Testis (tissue), 2 donors: ENCODE measurements at regions not wholly inside any gene's neighbourhood (a gene's known extent, or its start where the extent isn't known, plus 50 kb on each side); places are given as distances from the start of the nearest gene placed in this dataset.

Experiments
- POLR2A ChIP-seq: fragments of 450-650 bp; IDR thresholded peaks from one replicate; pipeline ENCODE4 v1.6.1; 2017; ENCODE audit warnings: antibody characterized with exemption, mild to moderate bottlenecking, moderate library complexity
- TF ChIP-seq, protein P1 (sequence below), 3 experiments: fragments of 450-650 bp in 2 of 3; fragments of 200-600 bp in 1 of 3; sonication (generic) in 1 of 3; IDR thresholded peaks; one replicate each; pipeline ENCODE4 v1.5.1; 2016 to 2019; ENCODE audit warnings: antibody characterized with exemption in 3 of 3, mild to moderate bottlenecking in 2 of 3, moderate library complexity in 1 of 3

GRCh38 chr6:154619146-154619545 lies 108.7 kb upstream of the CNKSR3 start:
- no peak for TF ChIP-seq POLR2A
- TF ChIP-seq, protein P1, sequence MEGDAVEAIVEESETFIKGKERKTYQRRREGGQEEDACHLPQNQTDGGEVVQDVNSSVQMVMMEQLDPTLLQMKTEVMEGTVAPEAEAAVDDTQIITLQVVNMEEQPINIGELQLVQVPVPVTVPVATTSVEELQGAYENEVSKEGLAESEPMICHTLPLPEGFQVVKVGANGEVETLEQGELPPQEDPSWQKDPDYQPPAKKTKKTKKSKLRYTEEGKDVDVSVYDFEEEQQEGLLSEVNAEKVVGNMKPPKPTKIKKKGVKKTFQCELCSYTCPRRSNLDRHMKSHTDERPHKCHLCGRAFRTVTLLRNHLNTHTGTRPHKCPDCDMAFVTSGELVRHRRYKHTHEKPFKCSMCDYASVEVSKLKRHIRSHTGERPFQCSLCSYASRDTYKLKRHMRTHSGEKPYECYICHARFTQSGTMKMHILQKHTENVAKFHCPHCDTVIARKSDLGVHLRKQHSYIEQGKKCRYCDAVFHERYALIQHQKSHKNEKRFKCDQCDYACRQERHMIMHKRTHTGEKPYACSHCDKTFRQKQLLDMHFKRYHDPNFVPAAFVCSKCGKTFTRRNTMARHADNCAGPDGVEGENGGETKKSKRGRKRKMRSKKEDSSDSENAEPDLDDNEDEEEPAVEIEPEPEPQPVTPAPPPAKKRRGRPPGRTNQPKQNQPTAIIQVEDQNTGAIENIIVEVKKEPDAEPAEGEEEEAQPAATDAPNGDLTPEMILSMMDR (IDR thresholded peaks at IDR 0.05) = no peak
